22Rv1 (cell line): ENCODE measurements at regions not wholly inside any gene's neighbourhood (a gene's known extent, or its start where the extent isn't known, plus 50 kb on each side); places are given as distances from the start of the nearest gene placed in this dataset.

Source experiments
- H3K27ac ChIP-seq: fragments of 450-650 bp; 2 replicates; pipeline ENCODE4 v1.5.1; 2017
- ZFX ChIP-seq: fragments of 450-650 bp; IDR thresholded peaks from 2 replicates; pipeline ENCODE4 v1.6.1; 2017; ENCODE audit warnings: antibody characterized with exemption, borderline replicate concordance
- TF ChIP-seq, protein P1 (sequence below): fragments of 450-650 bp; IDR thresholded peaks from 2 replicates; pipeline ENCODE4 v1.5.1; 2017; ENCODE audit warnings: mild to moderate bottlenecking

DNA sequence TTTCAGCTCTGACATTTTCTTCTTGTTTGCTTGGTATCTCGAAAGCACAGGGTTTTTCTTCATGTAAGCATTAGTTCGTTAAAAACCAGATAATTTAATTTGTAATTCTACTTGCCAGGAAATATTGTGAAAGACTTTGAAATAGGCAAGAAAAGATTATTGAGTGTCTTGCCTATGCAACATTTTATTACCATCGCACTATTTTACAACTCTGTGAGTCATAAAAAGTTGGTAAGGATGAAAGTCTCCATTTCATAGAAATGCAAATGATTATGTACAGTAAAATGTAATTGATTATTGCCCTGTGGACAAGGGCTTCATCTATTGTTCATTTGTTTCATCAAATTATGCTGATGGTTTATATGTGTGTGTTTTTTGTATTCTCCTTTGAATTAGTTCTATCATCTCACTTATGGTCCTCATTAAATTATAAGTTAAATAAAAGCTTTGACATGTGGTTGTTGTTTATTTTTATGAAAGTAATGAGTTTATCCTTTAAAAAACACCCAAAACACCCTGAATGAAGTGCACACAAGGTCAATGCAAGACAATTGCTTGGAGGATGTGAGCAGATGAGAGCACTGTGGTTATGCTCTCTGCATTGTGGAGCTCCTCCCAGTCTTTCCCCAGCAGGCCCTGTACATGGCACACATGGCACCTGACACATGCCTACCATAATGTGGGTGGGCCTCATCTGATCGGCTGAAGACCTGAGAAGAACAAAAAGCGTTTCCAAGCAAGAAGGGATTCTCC lies 230.8 kb downstream of the CXCL12 start:
- TF ChIP-seq, protein P1, sequence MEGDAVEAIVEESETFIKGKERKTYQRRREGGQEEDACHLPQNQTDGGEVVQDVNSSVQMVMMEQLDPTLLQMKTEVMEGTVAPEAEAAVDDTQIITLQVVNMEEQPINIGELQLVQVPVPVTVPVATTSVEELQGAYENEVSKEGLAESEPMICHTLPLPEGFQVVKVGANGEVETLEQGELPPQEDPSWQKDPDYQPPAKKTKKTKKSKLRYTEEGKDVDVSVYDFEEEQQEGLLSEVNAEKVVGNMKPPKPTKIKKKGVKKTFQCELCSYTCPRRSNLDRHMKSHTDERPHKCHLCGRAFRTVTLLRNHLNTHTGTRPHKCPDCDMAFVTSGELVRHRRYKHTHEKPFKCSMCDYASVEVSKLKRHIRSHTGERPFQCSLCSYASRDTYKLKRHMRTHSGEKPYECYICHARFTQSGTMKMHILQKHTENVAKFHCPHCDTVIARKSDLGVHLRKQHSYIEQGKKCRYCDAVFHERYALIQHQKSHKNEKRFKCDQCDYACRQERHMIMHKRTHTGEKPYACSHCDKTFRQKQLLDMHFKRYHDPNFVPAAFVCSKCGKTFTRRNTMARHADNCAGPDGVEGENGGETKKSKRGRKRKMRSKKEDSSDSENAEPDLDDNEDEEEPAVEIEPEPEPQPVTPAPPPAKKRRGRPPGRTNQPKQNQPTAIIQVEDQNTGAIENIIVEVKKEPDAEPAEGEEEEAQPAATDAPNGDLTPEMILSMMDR, result no peak
- no peak overlapping the region for H3K27ac ChIP-seq

DNA sequence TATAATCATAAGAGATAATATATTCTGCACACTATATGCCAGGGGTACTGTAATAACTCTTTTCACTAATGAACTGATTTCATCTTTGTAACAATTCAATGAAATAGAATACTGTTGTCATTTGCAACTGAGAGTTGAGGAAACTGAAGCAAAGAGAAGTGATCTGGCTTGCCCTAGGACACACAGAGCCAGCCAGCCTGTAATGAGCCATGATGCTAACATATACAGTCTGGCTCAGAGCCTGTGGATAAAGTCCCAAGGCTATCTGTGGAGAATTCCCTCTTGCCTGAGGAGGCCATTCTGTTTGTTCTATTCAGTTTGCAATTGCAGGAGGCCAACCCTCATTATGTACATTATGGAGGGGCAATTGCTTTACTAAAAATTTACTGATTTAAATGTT lies 241.3 kb downstream of the CXCL12 start:
- H3K27ac ChIP-seq, result no peak overlapping the region

DNA sequence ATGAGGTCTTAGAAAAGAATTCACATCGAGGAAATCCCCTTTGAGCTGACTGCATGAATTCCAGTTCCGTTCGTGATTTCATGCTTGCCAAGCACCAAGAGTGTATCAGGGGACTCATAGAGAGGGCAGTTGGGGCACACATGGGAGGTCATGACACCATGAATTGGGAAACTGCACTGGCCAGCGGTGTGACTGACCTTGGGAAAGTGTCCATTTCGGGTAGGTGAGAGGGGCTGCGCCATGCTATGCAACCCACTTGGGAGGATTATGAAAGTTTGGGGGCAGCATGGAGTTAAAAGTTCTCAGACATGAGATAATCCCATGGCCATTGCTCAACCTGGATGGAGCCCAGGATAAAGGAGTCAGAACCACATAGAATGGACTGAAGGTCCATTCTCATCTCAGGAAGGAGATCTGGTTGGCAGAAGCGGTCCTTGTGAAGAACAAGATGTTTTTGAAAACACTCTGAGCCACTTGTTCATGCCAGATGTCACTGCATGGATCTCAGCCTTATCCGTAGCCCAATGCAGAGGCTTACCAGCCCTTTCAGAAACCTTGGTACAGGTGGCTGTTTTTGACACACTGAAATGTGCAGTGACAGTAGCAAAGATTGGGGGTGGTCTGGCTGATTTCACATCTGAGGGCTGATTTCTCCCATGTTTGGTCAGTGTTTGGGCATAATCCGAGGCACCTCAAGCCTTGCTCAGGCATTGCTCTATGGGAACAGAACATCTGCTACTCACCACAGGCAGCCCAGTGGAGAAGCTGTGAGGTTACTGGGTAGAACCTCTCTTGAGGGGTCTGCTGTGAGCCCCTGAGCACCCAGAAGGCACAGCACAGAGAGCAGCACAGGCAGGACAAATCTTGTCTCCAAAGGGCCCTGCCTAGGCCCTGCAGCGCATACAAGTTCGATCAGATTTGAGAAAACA lies 252.3 kb downstream of the CXCL12 start:
- H3K27ac ChIP-seq, result no peak overlapping the region
- TF ChIP-seq ZFX, result no peak
- TF ChIP-seq, protein P1, result no peak

More for the DNA sequence above, 241.3 kb downstream of the CXCL12 start:
- TF ChIP-seq, protein P1, result no peak
- no peak for TF ChIP-seq ZFX

DNA sequence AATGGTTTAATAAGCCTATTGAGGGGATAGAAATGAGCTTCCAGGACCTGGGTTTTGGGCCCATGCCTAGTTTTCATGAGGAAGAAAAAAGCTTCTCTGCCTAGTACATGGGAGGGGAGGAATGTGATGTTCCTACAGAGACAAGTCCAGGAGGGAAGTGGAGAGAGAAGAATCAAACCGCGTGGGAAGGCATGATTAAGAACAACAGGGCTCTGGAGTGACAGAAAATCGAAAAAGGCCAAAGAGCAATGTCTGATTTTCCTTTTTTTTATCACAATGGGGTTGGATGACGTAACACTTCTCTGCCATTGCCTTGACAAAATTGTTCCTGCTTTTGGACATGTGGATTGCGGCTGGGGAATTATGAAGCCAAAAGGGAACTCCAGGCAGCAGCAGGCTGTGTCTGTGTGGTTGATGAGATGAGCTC lies 258.6 kb downstream of the CXCL12 start:
- H3K27ac ChIP-seq, result no peak overlapping the region
- TF ChIP-seq ZFX, result no peak
- TF ChIP-seq, protein P1, result no peak

DNA sequence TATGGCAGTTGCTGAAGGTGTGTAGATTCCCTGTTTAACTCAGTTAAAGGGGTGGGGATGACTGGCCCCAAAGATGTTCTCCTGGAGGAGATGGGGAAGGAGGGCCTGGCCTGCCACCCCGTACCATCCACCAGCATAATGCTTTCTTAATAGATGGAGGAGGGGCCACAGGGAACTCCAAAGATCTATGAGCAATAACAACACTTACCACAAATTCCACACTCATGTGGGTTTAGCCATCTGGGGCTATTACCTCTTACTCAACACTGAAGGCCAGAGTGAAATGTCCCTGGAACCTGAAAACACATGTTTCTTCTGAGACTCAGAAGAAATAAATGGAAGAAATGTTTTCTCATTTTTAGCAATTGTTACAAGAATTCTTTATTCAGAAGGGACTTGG lies 259.0 kb downstream of the CXCL12 start:
- no peak overlapping the region for H3K27ac ChIP-seq
- TF ChIP-seq, protein P1, result no peak
- no peak for TF ChIP-seq ZFX

DNA sequence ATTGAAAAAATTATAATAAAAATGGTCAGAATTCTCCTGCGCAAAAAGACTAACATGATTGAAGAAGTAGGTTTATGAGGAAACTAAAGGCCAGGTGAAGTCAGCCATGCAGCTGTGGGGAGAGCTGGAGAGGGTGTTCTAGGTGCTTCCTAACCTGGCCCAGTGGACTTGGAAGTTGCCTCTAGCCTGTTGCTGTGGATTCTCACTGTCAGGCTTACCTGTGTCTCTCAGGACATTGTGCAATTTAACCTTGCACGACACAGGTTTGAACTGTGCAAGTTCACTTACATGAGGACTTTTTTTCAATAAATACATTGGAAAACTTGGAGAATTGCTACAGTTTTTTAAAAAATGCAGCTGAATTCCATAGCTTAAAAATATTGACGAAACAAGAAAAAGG lies 266.4 kb downstream of the CXCL12 start:
- TF ChIP-seq, protein P1, result no peak
- no peak for TF ChIP-seq ZFX
- no peak overlapping the region for H3K27ac ChIP-seq

DNA sequence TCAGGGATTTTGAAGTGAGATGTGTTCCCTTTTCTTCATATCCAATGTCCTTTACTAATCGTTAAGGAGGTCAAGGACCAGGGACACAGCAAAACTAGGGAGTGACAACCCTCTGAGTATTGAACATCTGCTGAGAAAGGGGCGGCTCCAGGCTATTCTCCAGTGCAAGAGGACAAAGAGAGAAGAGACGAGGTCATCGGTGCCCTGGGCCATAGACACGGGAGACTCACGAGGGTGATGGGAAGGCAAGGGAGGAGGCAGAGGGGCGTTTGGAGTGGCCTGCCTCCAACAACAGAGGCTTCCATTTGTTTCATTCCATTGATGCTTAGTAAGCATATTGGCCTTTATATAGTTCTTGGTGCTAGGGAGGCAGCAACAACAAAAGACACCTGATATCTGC lies 268.4 kb downstream of the CXCL12 start:
- no peak for TF ChIP-seq ZFX
- TF ChIP-seq, protein P1, result no peak
- H3K27ac ChIP-seq, result no peak overlapping the region
